Cardiac muscle cell (in vitro differentiated cells and primary cell): ENCODE measurements at regions not wholly inside any gene's neighbourhood (a gene's known extent, or its start where the extent isn't known, plus 50 kb on each side); places are given as distances from the start of the nearest gene placed in this dataset.

Experiments
- DNase-seq, 2 donors: peaks; one replicate each; pipeline versions ENCODE4 v3.0.0 to v3.0.0-alpha.2; 2010 to 2017; ENCODE audit warnings: low read depth in 1 of 2, low spot score in 1 of 2
- H3K27ac ChIP-seq: fragments of 200-600 bp; sonication (generic); 2 replicates; pipeline ENCODE4 v1.5.1; 2016
- H3K27me3 ChIP-seq: fragments of 200-600 bp; sonication (generic); 2 replicates; pipeline ENCODE4 v1.6.0; 2016; ENCODE audit warnings: control low read depth
- H3K36me3 ChIP-seq: fragments of 200-600 bp; sonication (generic); 2 replicates; pipeline ENCODE4 v1.5.1; 2016; ENCODE audit warnings: control low read depth
- H3K4me1 ChIP-seq: fragments of 200-600 bp; sonication (generic); 2 replicates; pipeline ENCODE4 v1.8.1; 2017; ENCODE audit warnings: low read depth, mild to moderate bottlenecking, mixed run types
- H3K4me3 ChIP-seq: fragments of 200-600 bp; sonication (generic); 2 replicates; pipeline ENCODE4 v1.5.1; 2016; ENCODE audit warnings: mild to moderate bottlenecking
- H3K9me3 ChIP-seq: fragments of 200-600 bp; sonication (generic); 2 replicates; pipeline ENCODE4 v1.5.1; 2017; ENCODE audit warnings: low read depth, mild to moderate bottlenecking, control low read depth
- TF ChIP-seq, protein P1 (sequence below): IDR thresholded peaks from 2 replicates; pipeline ENCODE4 v1.5.1; 2012; ENCODE audit warnings: low read depth, mild to moderate bottlenecking, low read length

DNA sequence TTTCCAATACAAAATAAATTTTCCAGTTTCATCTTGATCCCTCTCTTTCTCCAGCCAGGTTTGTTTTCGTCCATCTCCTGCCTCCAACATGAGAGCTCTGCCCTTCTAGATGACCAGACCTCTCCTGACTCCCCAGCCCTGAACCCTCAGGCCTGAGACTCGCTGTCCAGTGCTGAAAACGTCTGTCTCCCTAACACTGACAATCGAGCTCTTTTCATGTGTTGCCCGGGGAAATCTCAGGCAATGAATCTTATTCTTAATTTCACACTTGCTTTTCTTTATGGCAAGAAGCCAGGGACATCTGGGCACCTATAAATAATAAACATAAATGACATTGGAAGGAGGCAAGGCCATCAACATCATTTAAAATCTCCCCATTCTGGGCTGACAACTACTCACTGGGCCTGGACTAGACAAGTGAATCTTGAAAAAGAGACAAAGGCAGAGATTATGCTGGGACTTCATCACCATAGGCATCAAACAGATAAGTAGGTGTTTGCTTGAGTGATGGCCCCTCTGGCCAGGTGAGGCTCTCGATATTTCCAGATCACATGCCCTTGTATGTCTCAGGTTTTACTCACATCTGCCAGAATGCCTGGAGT is 274.5 kb upstream of the B3GAT1 start:
- Histone ChIP-seq H3K27ac (no peak overlapping the region), H3K9me3 (no peaks in the 10 kb centered on the region), H3K36me3 (no peaks in the 10 kb centered on the region), H3K27me3 (no peaks in the 10 kb centered on the region), H3K4me1 (no peaks in the 10 kb centered on the region), H3K4me3 (no peak overlapping the region)
- TF ChIP-seq, protein P1, sequence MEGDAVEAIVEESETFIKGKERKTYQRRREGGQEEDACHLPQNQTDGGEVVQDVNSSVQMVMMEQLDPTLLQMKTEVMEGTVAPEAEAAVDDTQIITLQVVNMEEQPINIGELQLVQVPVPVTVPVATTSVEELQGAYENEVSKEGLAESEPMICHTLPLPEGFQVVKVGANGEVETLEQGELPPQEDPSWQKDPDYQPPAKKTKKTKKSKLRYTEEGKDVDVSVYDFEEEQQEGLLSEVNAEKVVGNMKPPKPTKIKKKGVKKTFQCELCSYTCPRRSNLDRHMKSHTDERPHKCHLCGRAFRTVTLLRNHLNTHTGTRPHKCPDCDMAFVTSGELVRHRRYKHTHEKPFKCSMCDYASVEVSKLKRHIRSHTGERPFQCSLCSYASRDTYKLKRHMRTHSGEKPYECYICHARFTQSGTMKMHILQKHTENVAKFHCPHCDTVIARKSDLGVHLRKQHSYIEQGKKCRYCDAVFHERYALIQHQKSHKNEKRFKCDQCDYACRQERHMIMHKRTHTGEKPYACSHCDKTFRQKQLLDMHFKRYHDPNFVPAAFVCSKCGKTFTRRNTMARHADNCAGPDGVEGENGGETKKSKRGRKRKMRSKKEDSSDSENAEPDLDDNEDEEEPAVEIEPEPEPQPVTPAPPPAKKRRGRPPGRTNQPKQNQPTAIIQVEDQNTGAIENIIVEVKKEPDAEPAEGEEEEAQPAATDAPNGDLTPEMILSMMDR: no peak
- peak in 1 of 2 donors; percentile 73 for DNase-seq

DNA sequence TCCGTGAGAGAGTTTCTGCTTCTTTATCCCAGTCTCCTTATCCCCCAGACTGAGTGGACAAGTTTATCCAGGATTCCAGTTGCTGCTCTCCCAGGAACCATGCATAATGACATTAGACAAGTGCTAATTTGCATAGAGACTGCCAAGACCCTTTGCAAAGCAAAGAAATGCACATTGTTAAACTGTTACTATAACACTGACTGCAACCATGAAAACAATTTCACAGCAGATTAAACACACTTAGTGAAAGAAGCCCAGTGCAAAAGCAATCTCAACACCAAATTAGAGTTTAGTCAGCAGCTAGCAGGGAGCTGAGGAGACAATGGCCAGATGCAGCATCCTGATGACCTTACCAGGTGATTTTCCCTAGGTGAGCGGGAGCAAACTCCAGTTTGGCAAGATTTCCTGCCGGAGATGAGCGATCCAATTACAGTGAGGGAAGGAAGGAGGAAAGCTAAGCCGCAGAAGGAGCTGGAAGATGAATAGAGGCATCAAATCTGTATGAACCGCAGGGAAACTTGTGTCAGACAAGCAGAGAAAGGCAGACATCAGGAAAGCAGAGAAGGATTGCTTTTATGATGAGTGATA is 273.8 kb upstream of the B3GAT1 start:
- DNase-seq: no peak
- Histone ChIP-seq H3K4me3 (no peak overlapping the region), H3K27me3 (no peaks in the 10 kb centered on the region), H3K36me3 (no peaks in the 10 kb centered on the region), H3K27ac (no peak overlapping the region), H3K4me1 (no peaks in the 10 kb centered on the region), H3K9me3 (no peaks in the 10 kb centered on the region)
- TF ChIP-seq, protein P1: no peak

DNA sequence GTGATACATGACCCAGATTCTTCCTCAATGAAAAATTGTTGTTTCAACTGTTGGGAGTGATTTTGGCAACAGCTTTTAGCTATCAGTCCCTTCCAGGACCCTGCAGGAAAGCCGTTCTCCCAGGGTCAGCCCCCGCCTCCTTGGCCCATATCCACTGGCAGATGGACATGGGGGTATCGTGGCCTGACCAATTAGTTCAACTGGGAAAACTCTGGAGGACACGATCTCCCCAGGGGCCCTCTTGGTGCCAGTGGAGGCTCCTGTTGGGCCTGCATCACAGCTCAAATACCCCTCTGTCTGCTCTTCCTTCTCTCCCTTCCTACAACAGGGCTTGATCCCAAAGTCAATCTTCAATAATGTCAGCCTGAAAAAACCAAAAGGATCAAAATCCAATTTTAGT is 272.5 kb upstream of the B3GAT1 start:
- Histone ChIP-seq H3K36me3 (no peaks in the 10 kb centered on the region), H3K27ac (no peak overlapping the region), H3K4me1 (no peaks in the 10 kb centered on the region), H3K27me3 (peaks cover 2% of the 10 kb centered on the region), H3K4me3 (no peak overlapping the region), H3K9me3 (no peaks in the 10 kb centered on the region)
- TF ChIP-seq, protein P1: no peak
- DNase-seq: no peak

DNA sequence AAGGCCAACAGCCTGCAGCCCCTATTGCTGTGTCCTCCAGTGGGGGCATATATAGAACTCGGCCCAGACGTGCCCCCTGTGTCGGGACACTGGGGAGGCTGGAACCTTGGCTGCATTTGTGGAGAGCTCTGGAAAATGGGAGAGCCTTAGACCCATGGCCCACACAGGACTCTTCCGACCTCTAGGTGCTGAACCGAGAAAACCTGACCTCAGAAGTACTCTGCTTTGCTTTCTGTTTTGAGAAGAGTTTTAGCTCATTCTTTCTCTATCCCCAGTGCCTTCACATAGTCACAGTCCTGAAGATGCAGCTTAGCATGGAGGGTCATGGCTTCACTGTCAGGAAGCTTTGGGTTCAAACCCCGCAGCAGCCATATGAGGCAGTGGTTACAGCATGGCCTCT is 271.8 kb upstream of the B3GAT1 start:
- H3K27me3 ChIP-seq: peaks cover 2% of the 10 kb centered on the region
- TF ChIP-seq, protein P1: no peak
- no peaks in the 10 kb centered on the region for H3K36me3 ChIP-seq
- no peak for DNase-seq
- no peaks in the 10 kb centered on the region for H3K4me1 ChIP-seq
- no peaks in the 10 kb centered on the region for H3K9me3 ChIP-seq
- H3K4me3 ChIP-seq: no peak overlapping the region
- H3K27ac ChIP-seq: no peak overlapping the region

DNA sequence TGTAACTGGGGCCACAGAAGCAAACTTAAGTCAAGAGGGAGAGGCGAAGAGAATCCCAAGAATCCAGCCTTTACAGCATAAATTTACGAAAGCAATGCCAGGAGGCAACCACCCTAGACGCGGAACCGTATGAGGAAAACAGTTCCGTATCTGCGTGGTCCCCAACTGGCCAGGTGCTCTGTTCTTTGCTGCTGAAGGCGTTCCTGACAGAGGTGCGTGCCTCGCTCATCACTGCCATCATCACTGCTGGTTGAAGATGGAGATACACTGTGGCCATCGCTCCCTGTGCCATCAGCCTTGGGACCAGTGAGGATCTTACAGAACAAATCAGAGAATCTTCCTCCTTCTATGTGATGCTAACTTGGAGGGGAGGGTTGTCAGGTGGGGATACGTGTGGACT is 270.5 kb upstream of the B3GAT1 start:
- Histone ChIP-seq H3K27me3 (peaks cover 2% of the 10 kb centered on the region), H3K27ac (no peak overlapping the region), H3K4me3 (no peak overlapping the region), H3K4me1 (no peaks in the 10 kb centered on the region), H3K9me3 (no peaks in the 10 kb centered on the region), H3K36me3 (no peaks in the 10 kb centered on the region)
- TF ChIP-seq, protein P1: no peak
- DNase-seq: no peak
